HG03565 (cell line): ENCODE measurements at regions not wholly inside any gene's neighbourhood (a gene's known extent, or its start where the extent isn't known, plus 50 kb on each side); places are given as distances from the start of the nearest gene placed in this dataset.
"Not testable (repeated sequence)": the region's sequence is repeated elsewhere in the genome, so short reads cannot be mapped to it uniquely, and the experiment has no call there.

ENCODE experiments used
- ATAC-seq: cut with Tn5 transposase; IDR thresholded peaks from one replicate; pipeline ENCODE4 v1.9.1; 2021; ENCODE audit warnings: mild to moderate bottlenecking, moderate library complexity; ENCODE audit not compliant: unreplicated experiment

GRCh38 chr5:37971483-37972024, 131.7 kb upstream of the GDNF start:
- no peak for ATAC-seq

- ATAC-seq: no peak
These were observed 127.0 kb upstream of the GDNF start for GRCh38 chr5:37966871-37967270.

GRCh38 chr5:37966291-37966690, 126.5 kb upstream of the GDNF start:
- ATAC-seq: no peak

GRCh38 chr5:37962389-37962788, 122.5 kb upstream of the GDNF start:
- ATAC-seq: no peak

- no peak for ATAC-seq
These were observed 117.4 kb upstream of the GDNF start for GRCh38 chr5:37957218-37957617.

GRCh38 chr5:37955748-37956147, 115.9 kb upstream of the GDNF start:
- no peak for ATAC-seq

- ATAC-seq: no peak
These were observed 114.7 kb upstream of the GDNF start for GRCh38 chr5:37954561-37954960.

GRCh38 chr5:37951946-37952721, 112.3 kb upstream of the GDNF start:
- ATAC-seq: no peak

- no peak for ATAC-seq
These were observed 110.6 kb upstream of the GDNF start for GRCh38 chr5:37950436-37950835.

GRCh38 chr5:37945446-37945845, 105.6 kb upstream of the GDNF start:
- no peak for ATAC-seq

- not testable (repeated sequence) for ATAC-seq
These were observed 103.3 kb upstream of the GDNF start for GRCh38 chr5:37943136-37943535.

- no peak for ATAC-seq
These were observed 101.2 kb upstream of the GDNF start for GRCh38 chr5:37940931-37941623.

GRCh38 chr5:37938861-37939260, 99.0 kb upstream of the GDNF start:
- no peak for ATAC-seq

GRCh38 chr5:37938076-37938852, 98.4 kb upstream of the GDNF start:
- no peak for ATAC-seq

GRCh38 chr5:37936091-37936490, 96.2 kb upstream of the GDNF start:
- no peak for ATAC-seq

- no peak for ATAC-seq
These were observed 93.7 kb upstream of the GDNF start for GRCh38 chr5:37933576-37933975.

GRCh38 chr5:37932450-37932849, 92.6 kb upstream of the GDNF start:
- no peak for ATAC-seq

GRCh38 chr5:37931541-37931940, 91.7 kb upstream of the GDNF start:
- ATAC-seq: no peak

GRCh38 chr5:37930350-37930749, 90.5 kb upstream of the GDNF start:
- ATAC-seq: no peak

GRCh38 chr5:37929791-37930190, 90.0 kb upstream of the GDNF start:
- ATAC-seq: no peak

GRCh38 chr5:37927753-37928152, 87.9 kb upstream of the GDNF start:
- not testable (repeated sequence) for ATAC-seq
